ENCODE measurements at regions not wholly inside any gene's neighbourhood (a gene's known extent, or its start where the extent isn't known, plus 50 kb on each side); places are given as distances from the start of the nearest gene placed in this dataset.

GRCh38 chr15:52893338-52893737 lies 103.2 kb upstream of the ONECUT1 start:
- no peak for DNase-seq (ENCODE audit: low read depth, low spot score)

- no peak for DNase-seq (ENCODE audit: low read depth, low spot score)
These were observed 89.8 kb upstream of the ONECUT1 start for GRCh38 chr15:52879904-52880303.

- DNase-seq (ENCODE audit: low read depth, low spot score): no peak
These were observed 89.0 kb upstream of the ONECUT1 start for GRCh38 chr15:52879145-52879544.

GRCh38 chr15:52876991-52877663 lies 87.0 kb upstream of the ONECUT1 start:
- DNase-seq (ENCODE audit: low read depth, low spot score): no peak

GRCh38 chr15:52872036-52872818 lies 82.1 kb upstream of the ONECUT1 start:
- DNase-seq (ENCODE audit: low read depth, low spot score): no peak

- no peak for DNase-seq (ENCODE audit: low read depth, low spot score)
These were observed 79.9 kb upstream of the ONECUT1 start for GRCh38 chr15:52870015-52870414.

GRCh38 chr15:52866698-52867097 lies 76.6 kb upstream of the ONECUT1 start:
- no peak for DNase-seq (ENCODE audit: low read depth, low spot score)

- DNase-seq (ENCODE audit: low read depth, low spot score): no peak
These were observed 72.5 kb upstream of the ONECUT1 start for GRCh38 chr15:52862677-52863076.

GRCh38 chr15:52858782-52859176 lies 68.6 kb upstream of the ONECUT1 start:
- no peak for DNase-seq (ENCODE audit: low read depth, low spot score)

- peak; percentile 81 for DNase-seq (ENCODE audit: low read depth, low spot score)
These were observed 68.0 kb upstream of the ONECUT1 start for GRCh38 chr15:52857937-52858781.

- DNase-seq (ENCODE audit: low read depth, low spot score): no peak
These were observed 67.3 kb upstream of the ONECUT1 start for GRCh38 chr15:52857471-52857870.

- DNase-seq (ENCODE audit: low read depth, low spot score): no peak
These were observed 66.2 kb upstream of the ONECUT1 start for GRCh38 chr15:52856286-52856685.

- no peak for DNase-seq (ENCODE audit: low read depth, low spot score)
These were observed 65.0 kb upstream of the ONECUT1 start for GRCh38 chr15:52855157-52855556.

GRCh38 chr15:52844823-52845222 lies 54.7 kb upstream of the ONECUT1 start:
- DNase-seq (ENCODE audit: low read depth, low spot score): no peak
